ENCODE measurements at regions not wholly inside any gene's neighbourhood (a gene's known extent, or its start where the extent isn't known, plus 50 kb on each side); places are given as distances from the start of the nearest gene placed in this dataset.

- Mint-ChIP-seq H3K4me3 (no peak overlapping the region), H3K36me3 (ENCODE audit: low read depth) (no peaks in the 10 kb centered on the region), H3K4me1 (no peaks in the 10 kb centered on the region), H3K9me3 (peaks cover 7% of the 10 kb centered on the region), H3K27ac (no peak overlapping the region), H3K27me3 (peaks cover 6% of the 10 kb centered on the region)
- CTCF ChIA-PET = no interaction called here
- ATAC-seq (ENCODE audit: low read depth) = no peak
- intact Hi-C loops (cut with micrococcal nuclease) = no loop called here
- no peak for TF ChIP-seq CTCF (IDR thresholded peaks at IDR 0.05)
- POLR2A ChIA-PET = no interaction called here
- no peak for DNase-seq
Observed at GRCh38 chr12:124241776-124242528, 52.9 kb upstream of the RFLNA start.

GRCh38 chr12:124242529-124243065 is 52.3 kb upstream of the RFLNA start:
- ChIA-PET CTCF (no interaction called here), POLR2A (no interaction called here)
- no peaks in the 10 kb centered on the region for H3K4me1 Mint-ChIP-seq
- H3K27ac Mint-ChIP-seq = no peak overlapping the region
- no peak for TF ChIP-seq CTCF (IDR thresholded peaks at IDR 0.05)
- peaks cover 13% of the 10 kb centered on the region for H3K9me3 Mint-ChIP-seq
- H3K4me3 Mint-ChIP-seq = no peak overlapping the region
- no peak for DNase-seq
- H3K36me3 Mint-ChIP-seq (ENCODE audit: low read depth) = no peaks in the 10 kb centered on the region
- ATAC-seq (ENCODE audit: low read depth) = no peak
- peaks cover 6% of the 10 kb centered on the region for H3K27me3 Mint-ChIP-seq
- intact Hi-C loops (cut with micrococcal nuclease) = no loop called here

- intact Hi-C loops (cut with micrococcal nuclease) = no loop called here
- Mint-ChIP-seq H3K27me3 (peaks cover 6% of the 10 kb centered on the region), H3K27ac (no peak overlapping the region), H3K4me3 (no peak overlapping the region), H3K9me3 (peaks cover 17% of the 10 kb centered on the region), H3K36me3 (ENCODE audit: low read depth) (no peaks in the 10 kb centered on the region), H3K4me1 (no peaks in the 10 kb centered on the region)
- TF ChIP-seq CTCF (IDR thresholded peaks at IDR 0.05) = no peak
- no peak for ATAC-seq (ENCODE audit: low read depth)
- CTCF ChIA-PET = no interaction called here
- POLR2A ChIA-PET = no interaction called here
- DNase-seq = no peak
Observed at GRCh38 chr12:124243936-124244335, 51.0 kb upstream of the RFLNA start.

Measured in activated B cell treated with CpG ODN at 0.5 μM for 24 hours (primary cell).